Activated CD8-positive, alpha-beta memory T cell treated with anti-CD3 and anti-CD28 coated beads, Interleukin-2, amount 50 U/mL, for 4 hours (primary cell): ENCODE measurements at regions not wholly inside any gene's neighbourhood (a gene's known extent, or its start where the extent isn't known, plus 50 kb on each side); places are given as distances from the start of the nearest gene placed in this dataset.

ENCODE experiments used
- DNase-seq: peaks from one replicate; pipeline ENCODE4 v3.0.0-alpha.2; 2020

GRCh38 chr4:20615486-20616260 is 84.6 kb upstream of the PACRGL start:
- DNase-seq, result no peak

GRCh38 chr4:20616313-20616712 is 83.9 kb upstream of the PACRGL start:
- DNase-seq, result no peak

- DNase-seq, result no peak
These were observed 83.4 kb upstream of the PACRGL start for GRCh38 chr4:20616848-20617247.

- no peak for DNase-seq
These were observed 82.4 kb upstream of the PACRGL start for GRCh38 chr4:20617678-20618396.

GRCh38 chr4:20618731-20619130 is 81.5 kb upstream of the PACRGL start:
- DNase-seq, result no peak

GRCh38 chr4:20621476-20621875 is 78.8 kb upstream of the PACRGL start:
- no peak for DNase-seq

GRCh38 chr4:20622701-20623100 is 77.6 kb upstream of the PACRGL start:
- DNase-seq, result no peak

GRCh38 chr4:20623939-20624338 is 76.3 kb upstream of the PACRGL start:
- DNase-seq, result no peak

- no peak for DNase-seq
These were observed 75.4 kb upstream of the PACRGL start for GRCh38 chr4:20624793-20625374.

- DNase-seq, result no peak
These were observed 74.8 kb upstream of the PACRGL start for GRCh38 chr4:20625426-20625825.

GRCh38 chr4:20626326-20627005 is 73.8 kb upstream of the PACRGL start:
- no peak for DNase-seq

- DNase-seq, result no peak
These were observed 72.4 kb upstream of the PACRGL start for GRCh38 chr4:20627866-20628265.

- DNase-seq, result no peak
These were observed 70.8 kb upstream of the PACRGL start for GRCh38 chr4:20629186-20630106.

- no peak for DNase-seq
These were observed 61.4 kb upstream of the PACRGL start for GRCh38 chr4:20638825-20639224.

- DNase-seq, result no peak
These were observed 60.9 kb upstream of the PACRGL start for GRCh38 chr4:20639346-20639745.

GRCh38 chr4:20640989-20641388 is 59.3 kb upstream of the PACRGL start:
- no peak for DNase-seq

- no peak for DNase-seq
These were observed 58.3 kb upstream of the PACRGL start for GRCh38 chr4:20641976-20642375.

GRCh38 chr4:20643631-20644030 is 56.6 kb upstream of the PACRGL start:
- DNase-seq, result no peak

- DNase-seq, result no peak
These were observed 55.0 kb upstream of the PACRGL start for GRCh38 chr4:20645236-20645635.

GRCh38 chr4:20646287-20646686 is 54.0 kb upstream of the PACRGL start:
- DNase-seq, result no peak
